SK-N-SH (cell line): ENCODE measurements at regions not wholly inside any gene's neighbourhood (a gene's known extent, or its start where the extent isn't known, plus 50 kb on each side); places are given as distances from the start of the nearest gene placed in this dataset.

Experiments
- CTCF ChIA-PET: fragments of 300-600, 350-600 bp; formaldehyde crosslinking; extraction: SDS; loops from one replicate; lab custom pipeline; 2021; lab: Yijun Ruan, JAX
- POLR2A ChIA-PET: fragments of 350-600 bp; sonication (Branson Sonifier 250); formaldehyde crosslinking; extraction: SDS; loops from one replicate; lab custom pipeline; 2020; ENCODE audit warnings: antibody characterized with exemption, inconsistent platforms; lab: Yijun Ruan, JAX
- DNase-seq: peaks from one replicate; pipeline ENCODE4 v3.0.0; 2012
- H2AFZ ChIP-seq: fragments of 200-600 bp; sonication (generic); 2 replicates; pipeline ENCODE4 v1.8.1; 2016; ENCODE audit warnings: antibody characterized with exemption, mild to moderate bottlenecking, low read depth
- H3F3A ChIP-seq: fragments of 200-600 bp; sonication (generic); replicated peaks from 2 replicates; pipeline ENCODE3; 2016; ENCODE audit warnings: antibody characterized with exemption, mild to moderate bottlenecking; ENCODE audit not compliant: insufficient read depth
- H3K27ac ChIP-seq, 2 experiments: fragments of 200-500 bp in 1 of 2; fragments of 200-600 bp in 1 of 2; sonication (Bioruptor generic) in 1 of 2; sonication (generic), shearing (Covaris generic) in 1 of 2; 2 replicates each; pipeline versions ENCODE4 v1.5.1 to v1.6.1; 2014 to 2016; ENCODE audit warnings: low read depth in 2 of 2, inconsistent platforms in 1 of 2, low read length in 1 of 2, mild to moderate bottlenecking in 1 of 2, mixed read lengths in 1 of 2
- H3K27me3 ChIP-seq: fragments of 200-600 bp; sonication (generic), shearing (Covaris generic); 2 replicates; pipeline ENCODE4 v1.6.1; 2016; ENCODE audit warnings: mixed run types; ENCODE audit not compliant: insufficient read depth
- H3K36me3 ChIP-seq, 2 experiments: fragments of 200-500 bp in 1 of 2; fragments of 200-600 bp in 1 of 2; sonication (Bioruptor generic) in 1 of 2; sonication (generic) in 1 of 2; replicated peaks in 1 of 2; 2 replicates each; pipeline versions ENCODE3 to v1.5.1; 2014 to 2016; ENCODE audit warnings: low read length in 1 of 2, mild to moderate bottlenecking in 1 of 2; ENCODE audit not compliant: insufficient read depth in 2 of 2, control insufficient read depth in 1 of 2
- H3K4me1 ChIP-seq, 2 experiments: fragments of 200-500 bp in 1 of 2; fragments of 200-600 bp in 1 of 2; sonication (Bioruptor generic) in 1 of 2; sonication (generic), shearing (Covaris generic) in 1 of 2; 2 replicates each; pipeline versions ENCODE4 v1.5.1 to v1.6.1; 2014 to 2016; ENCODE audit warnings: low read depth in 1 of 2, low read length in 1 of 2, mixed run types in 1 of 2; ENCODE audit not compliant: insufficient read depth in 2 of 2, control insufficient read depth in 1 of 2
- H3K4me2 ChIP-seq: fragments of 200-600 bp; sonication (generic), shearing (Covaris generic); 2 replicates; pipeline ENCODE4 v1.6.1; 2017; ENCODE audit warnings: mixed run types
- H3K4me3 ChIP-seq, 2 experiments: fragments of 200-500 bp in 1 of 2; fragments of 200-600 bp in 1 of 2; sonication (Bioruptor generic) in 1 of 2; sonication (generic), shearing (Covaris generic) in 1 of 2; 2 replicates each; pipeline versions ENCODE4 v1.5.1 to v1.8.1; 2014 to 2016; ENCODE audit warnings: low read depth in 2 of 2, inconsistent platforms in 1 of 2, low read length in 1 of 2, mild to moderate bottlenecking in 1 of 2, mixed read lengths in 1 of 2, moderate library complexity in 1 of 2
- H3K79me2 ChIP-seq: fragments of 200-600 bp; sonication (generic); 2 replicates; pipeline ENCODE4 v1.8.1; 2017; ENCODE audit warnings: mild to moderate bottlenecking; ENCODE audit not compliant: insufficient read depth
- H3K9ac ChIP-seq: fragments of 200-600 bp; sonication (generic); 2 replicates; pipeline ENCODE4 v1.6.1; 2017; ENCODE audit warnings: mixed run types
- H3K9me2 ChIP-seq: fragments of 200-600 bp; sonication (generic); 2 replicates; pipeline ENCODE4 v1.6.1; 2017; ENCODE audit warnings: mixed run types
- H3K9me3 ChIP-seq: fragments of 200-600 bp; sonication (generic); 2 replicates; pipeline ENCODE4 v1.6.1; 2017; ENCODE audit warnings: mixed run types, mild to moderate bottlenecking, moderate library complexity
- H4K20me1 ChIP-seq: fragments of 200-600 bp; sonication (generic); 2 replicates; pipeline ENCODE4 v1.6.1; 2017; ENCODE audit warnings: mild to moderate bottlenecking, mixed run types; ENCODE audit not compliant: insufficient read depth
- CHD2 ChIP-seq: fragments of 150-350 bp; IDR thresholded peaks from 2 replicates; pipeline ENCODE4 v1.6.1; 2018; ENCODE audit warnings: low read length; ENCODE audit not compliant: partially characterized antibody
- GABPA ChIP-seq: IDR thresholded peaks from 2 replicates; pipeline ENCODE4 v1.4.0; 2012; ENCODE audit warnings: low read depth, mild to moderate bottlenecking
- JUND ChIP-seq: IDR thresholded peaks from 2 replicates; pipeline ENCODE4 v1.4.0; 2012
- NFIC ChIP-seq: IDR thresholded peaks from 2 replicates; pipeline ENCODE4 v1.4.0; 2012; ENCODE audit warnings: borderline replicate concordance
- NRF1 ChIP-seq: IDR thresholded peaks from 2 replicates; pipeline ENCODE4 v1.6.1; 2012; ENCODE audit warnings: low read depth, mild to moderate bottlenecking, low read length
- RAD21 ChIP-seq: IDR thresholded peaks from 2 replicates; pipeline ENCODE4 v1.6.1; 2012; ENCODE audit warnings: mild to moderate bottlenecking, low read length
- RCOR1 ChIP-seq: fragments of 150-350 bp; IDR thresholded peaks from 2 replicates; pipeline ENCODE4 v1.6.1; 2017; ENCODE audit warnings: antibody characterized with exemption, low read length
- RFX5 ChIP-seq: IDR thresholded peaks from 2 replicates; pipeline ENCODE4 v1.6.1; 2012; ENCODE audit warnings: mild to moderate bottlenecking, improper control_type of control experiment, low read length
- SIN3A ChIP-seq: IDR thresholded peaks from 2 replicates; pipeline ENCODE4 v1.6.1; 2012; ENCODE audit warnings: low read depth, mild to moderate bottlenecking, low read length, moderate library complexity, borderline replicate concordance
- YY1 ChIP-seq: IDR thresholded peaks from 2 replicates; pipeline ENCODE4 v1.4.0; 2012; ENCODE audit warnings: low read depth, mild to moderate bottlenecking
- WGBS: methylation state at CpG from one replicate; pipeline ENCODE4 v1.1.6; 2017; ENCODE audit warnings: low lambda C conversion rate; 5-methylcytosine and 5-hydroxymethylcytosine counted together
- TF ChIP-seq, protein P1 (sequence below): IDR thresholded peaks from 2 replicates; pipeline ENCODE4 v1.4.0; 2012; ENCODE audit warnings: low read depth, borderline replicate concordance

DNA sequence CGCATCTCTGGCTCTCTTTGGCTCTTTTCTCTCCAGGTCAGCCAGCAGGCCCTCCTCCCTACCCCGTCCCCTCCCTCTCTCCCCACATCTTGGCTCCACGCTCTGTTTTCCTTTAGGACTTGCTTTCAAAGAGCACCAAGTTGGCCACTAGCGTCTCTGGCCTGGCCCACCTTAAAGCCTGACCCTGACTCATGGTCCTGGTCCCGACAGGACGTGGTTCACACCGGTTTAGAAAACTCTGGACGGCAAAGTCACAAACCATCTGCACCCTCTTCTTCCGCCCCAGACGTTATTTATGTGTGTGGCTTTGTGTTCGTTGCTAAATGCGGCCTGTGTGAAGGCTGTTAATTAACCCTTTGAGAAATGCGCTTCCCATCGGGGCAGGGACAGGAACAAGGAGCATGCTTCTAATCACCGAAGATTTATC, 169.0 kb upstream of the HAAO start:
- TF ChIP-seq NRF1 (no peak), RAD21 (no peak), JUND (no peak), NFIC (no peak), YY1 (no peak), GABPA (no peak), SIN3A (no peak), RFX5 (no peak)
- TF ChIP-seq, protein P1, sequence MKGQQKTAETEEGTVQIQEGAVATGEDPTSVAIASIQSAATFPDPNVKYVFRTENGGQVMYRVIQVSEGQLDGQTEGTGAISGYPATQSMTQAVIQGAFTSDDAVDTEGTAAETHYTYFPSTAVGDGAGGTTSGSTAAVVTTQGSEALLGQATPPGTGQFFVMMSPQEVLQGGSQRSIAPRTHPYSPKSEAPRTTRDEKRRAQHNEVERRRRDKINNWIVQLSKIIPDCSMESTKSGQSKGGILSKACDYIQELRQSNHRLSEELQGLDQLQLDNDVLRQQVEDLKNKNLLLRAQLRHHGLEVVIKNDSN = no peak
- peaks cover 17 to 23% of the 10 kb centered on the region in 2 experiments; a peak in 3 of 4 replicates for H3K4me1 ChIP-seq

DNA sequence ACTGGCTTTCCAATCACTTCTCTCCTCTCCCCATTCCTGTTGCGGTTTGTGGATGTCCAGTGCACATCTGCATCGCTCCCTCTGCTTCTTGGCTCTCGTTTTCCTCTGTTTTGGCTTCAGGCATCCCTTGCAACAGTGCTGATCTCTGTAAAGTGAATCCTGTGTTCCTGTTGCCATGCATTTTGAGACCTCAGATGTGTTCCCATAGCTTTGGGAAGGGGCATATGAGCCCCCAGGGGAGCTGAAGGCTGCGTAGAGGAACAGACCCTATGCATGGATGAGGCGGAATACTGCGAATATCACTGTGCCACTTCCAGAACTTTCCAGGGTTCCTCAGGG, 168.4 kb upstream of the HAAO start:
- H3K79me2 ChIP-seq = no peaks in the 10 kb centered on the region
- TF ChIP-seq CHD2 = no peak
- no peak for TF ChIP-seq RCOR1
- TF ChIP-seq, all 33 proteins: peak for 0
- H3K9ac ChIP-seq = no peak overlapping the region
- no peaks in the 10 kb centered on the region for H4K20me1 ChIP-seq
- no peak overlapping the region for H3K4me3 ChIP-seq
- H3F3A ChIP-seq = peaks cover 11% of the 10 kb centered on the region
- ChIA-PET CTCF (interaction anchor here (0.7 to 6.7 kb wide), 4 partner anchors 14 to 269 kb away, joined by 3 to 54 read pairs (median 28); no protein-coding TSS in a partner anchor), POLR2A (no interaction called here)
- H3K4me2 ChIP-seq = no peak overlapping the region
- no peak for DNase-seq
- peaks cover 17 to 23% of the 10 kb centered on the region in 2 experiments; a peak in 3 of 4 replicates for H3K4me1 ChIP-seq
- no peaks in the 10 kb centered on the region for H3K9me2 ChIP-seq
- H2AFZ ChIP-seq = no peak overlapping the region
- no peaks in the 10 kb centered on the region for H3K9me3 ChIP-seq
- 94% methylated on average over 6 of the region's 6 CpGs for WGBS
- no peaks in the 10 kb centered on the region for H3K36me3 ChIP-seq
- no peak overlapping the region for H3K27ac ChIP-seq
- H3K27me3 ChIP-seq = no peaks in the 10 kb centered on the region

More for the DNA sequence above, 169.0 kb upstream of the HAAO start:
- peaks cover 11% of the 10 kb centered on the region for H3F3A ChIP-seq
- 93% methylated on average over 15 of the region's 15 CpGs for WGBS
- H4K20me1 ChIP-seq = no peaks in the 10 kb centered on the region
- ChIA-PET POLR2A (no interaction called here), CTCF (interaction anchor here (0.7 to 6.7 kb wide), 5 partner anchors 14 to 268 kb away, joined by 3 to 54 read pairs (median 4); no protein-coding TSS in a partner anchor)
- no peaks in the 10 kb centered on the region for H3K27me3 ChIP-seq
- no peak overlapping the region for H2AFZ ChIP-seq
- H3K9me3 ChIP-seq = no peaks in the 10 kb centered on the region
- H3K9me2 ChIP-seq = no peaks in the 10 kb centered on the region
- no peak overlapping the region for H3K4me2 ChIP-seq
- no peaks in the 10 kb centered on the region for H3K36me3 ChIP-seq
- no peak overlapping the region for H3K27ac ChIP-seq
- no peak for DNase-seq
- H3K4me3 ChIP-seq = no peak overlapping the region
- no peak overlapping the region for H3K9ac ChIP-seq
- H3K79me2 ChIP-seq = no peaks in the 10 kb centered on the region
